LNCAP (cell line): ENCODE measurements at regions not wholly inside any gene's neighbourhood (a gene's known extent, or its start where the extent isn't known, plus 50 kb on each side); places are given as distances from the start of the nearest gene placed in this dataset.

ENCODE experiments used
- TF ChIP-seq, protein P1 (sequence below): fragments of 450-650 bp; IDR thresholded peaks from 2 replicates; pipeline ENCODE4 v1.5.1; 2017; ENCODE audit warnings: mild to moderate bottlenecking

DNA sequence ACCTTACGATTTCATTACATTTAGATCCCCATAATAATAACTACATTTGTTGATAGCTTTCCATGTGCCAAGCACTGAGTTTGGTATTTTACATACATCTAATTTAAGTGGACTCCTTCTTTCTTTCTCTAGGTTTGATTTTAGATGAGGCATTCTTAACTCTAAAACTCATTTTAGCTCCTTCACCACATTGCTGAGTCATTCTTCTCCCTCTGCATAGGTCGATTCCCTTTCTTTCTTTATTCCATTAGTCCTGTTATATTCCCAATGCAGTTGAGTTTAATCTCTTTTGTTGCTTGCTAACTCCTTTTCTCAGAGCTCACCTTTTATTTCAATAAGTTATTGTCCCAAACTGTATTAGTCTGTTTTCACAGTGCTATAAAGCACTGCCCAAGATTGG, 329.8 kb downstream of the TAF11L14 start:
- TF ChIP-seq, protein P1, sequence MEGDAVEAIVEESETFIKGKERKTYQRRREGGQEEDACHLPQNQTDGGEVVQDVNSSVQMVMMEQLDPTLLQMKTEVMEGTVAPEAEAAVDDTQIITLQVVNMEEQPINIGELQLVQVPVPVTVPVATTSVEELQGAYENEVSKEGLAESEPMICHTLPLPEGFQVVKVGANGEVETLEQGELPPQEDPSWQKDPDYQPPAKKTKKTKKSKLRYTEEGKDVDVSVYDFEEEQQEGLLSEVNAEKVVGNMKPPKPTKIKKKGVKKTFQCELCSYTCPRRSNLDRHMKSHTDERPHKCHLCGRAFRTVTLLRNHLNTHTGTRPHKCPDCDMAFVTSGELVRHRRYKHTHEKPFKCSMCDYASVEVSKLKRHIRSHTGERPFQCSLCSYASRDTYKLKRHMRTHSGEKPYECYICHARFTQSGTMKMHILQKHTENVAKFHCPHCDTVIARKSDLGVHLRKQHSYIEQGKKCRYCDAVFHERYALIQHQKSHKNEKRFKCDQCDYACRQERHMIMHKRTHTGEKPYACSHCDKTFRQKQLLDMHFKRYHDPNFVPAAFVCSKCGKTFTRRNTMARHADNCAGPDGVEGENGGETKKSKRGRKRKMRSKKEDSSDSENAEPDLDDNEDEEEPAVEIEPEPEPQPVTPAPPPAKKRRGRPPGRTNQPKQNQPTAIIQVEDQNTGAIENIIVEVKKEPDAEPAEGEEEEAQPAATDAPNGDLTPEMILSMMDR, result no peak

DNA sequence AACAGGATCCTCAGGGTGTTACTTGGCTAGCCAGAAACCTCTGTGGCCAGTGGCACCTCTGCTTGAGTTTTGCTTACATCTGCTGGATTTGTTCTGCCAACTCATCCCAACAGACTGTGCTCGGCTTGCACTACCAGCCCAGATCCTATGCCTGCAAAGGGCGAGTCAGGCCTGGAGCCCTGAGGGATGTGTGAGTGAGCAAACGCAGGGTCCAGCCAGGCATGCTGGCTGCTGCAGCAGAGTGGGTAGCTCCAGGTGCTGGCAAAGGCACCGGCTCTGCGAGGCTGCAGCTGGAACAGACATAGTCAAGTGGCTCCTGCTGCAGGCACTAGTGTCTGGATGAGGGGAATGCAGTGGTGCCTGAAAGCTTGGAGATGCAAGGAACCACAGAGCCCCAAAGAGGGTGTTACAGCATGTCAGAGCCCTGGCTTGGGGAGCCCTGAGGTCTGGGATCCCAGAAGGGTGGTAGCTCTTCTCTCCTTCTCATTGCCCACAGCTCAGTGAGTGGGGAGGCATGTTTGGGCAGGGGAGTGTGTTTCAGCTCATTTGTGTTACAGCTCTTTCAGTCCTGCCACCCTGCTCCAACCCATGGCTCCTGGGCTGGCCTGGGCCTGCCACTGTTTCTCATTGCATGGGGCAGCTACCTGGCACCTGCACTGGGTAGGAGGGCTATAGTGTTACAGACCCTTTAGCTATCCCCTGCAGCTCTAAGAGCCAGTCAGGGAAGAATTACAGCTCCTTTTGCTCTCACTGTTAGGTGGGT, 332.6 kb downstream of the TAF11L14 start:
- TF ChIP-seq, protein P1, result no peak

DNA sequence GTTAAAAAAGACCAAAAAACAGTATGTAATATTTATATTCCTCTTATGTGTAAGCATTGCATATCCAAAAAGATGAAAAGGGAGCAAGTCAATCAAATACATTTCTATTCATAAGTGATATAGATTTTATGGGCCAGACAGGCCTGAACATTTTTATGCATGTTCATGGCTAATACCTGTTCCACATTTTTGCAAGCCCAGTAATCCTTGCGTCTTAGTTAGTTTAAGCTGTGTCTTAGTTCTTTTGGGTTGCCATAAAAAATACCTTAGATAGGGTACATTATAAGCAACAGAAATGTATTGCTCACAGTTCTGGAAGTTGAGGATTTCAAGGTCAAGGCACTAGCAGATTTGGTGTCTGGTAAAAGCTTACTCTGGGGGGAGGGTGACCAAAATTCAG, 342.1 kb downstream of the TAF11L14 start:
- TF ChIP-seq, protein P1, result no peak

DNA sequence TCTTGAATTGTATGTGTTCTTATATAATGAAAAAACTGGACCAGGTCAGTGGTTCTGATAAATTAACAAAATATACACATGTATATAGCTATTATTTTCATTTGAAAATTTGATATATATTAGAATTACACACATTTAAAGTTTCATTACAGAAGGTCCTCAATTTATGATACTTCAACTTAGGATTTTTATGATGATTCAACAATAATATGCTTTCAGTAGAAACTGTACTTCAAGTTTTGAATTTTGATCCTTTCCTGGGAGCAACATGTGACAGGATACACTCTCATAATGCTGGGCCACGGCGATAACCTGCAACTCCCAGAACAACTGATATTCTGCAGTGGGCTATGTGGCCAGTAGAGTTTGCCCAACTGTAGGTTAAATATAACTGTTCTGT, 344.7 kb downstream of the TAF11L14 start:
- TF ChIP-seq, protein P1, result no peak

DNA sequence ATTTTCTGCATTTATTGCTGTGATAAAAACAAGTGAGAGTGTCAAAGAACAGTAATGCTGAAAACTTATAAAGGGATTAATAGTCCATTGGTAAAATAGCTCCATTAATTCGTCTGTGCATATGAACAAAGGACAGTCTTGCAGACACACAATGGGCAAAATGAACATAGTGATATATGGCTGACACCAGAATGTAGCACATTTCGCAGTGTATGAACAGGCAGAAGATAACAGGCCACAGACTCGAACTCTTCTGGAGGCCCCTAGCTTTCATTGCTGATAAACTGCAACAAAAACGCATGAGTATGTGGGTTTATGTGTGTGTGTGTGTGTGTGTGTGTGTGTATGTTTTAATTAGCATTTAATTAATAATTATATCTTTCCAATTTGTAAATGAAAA, 354.8 kb downstream of the TAF11L14 start:
- TF ChIP-seq, protein P1, result no peak

DNA sequence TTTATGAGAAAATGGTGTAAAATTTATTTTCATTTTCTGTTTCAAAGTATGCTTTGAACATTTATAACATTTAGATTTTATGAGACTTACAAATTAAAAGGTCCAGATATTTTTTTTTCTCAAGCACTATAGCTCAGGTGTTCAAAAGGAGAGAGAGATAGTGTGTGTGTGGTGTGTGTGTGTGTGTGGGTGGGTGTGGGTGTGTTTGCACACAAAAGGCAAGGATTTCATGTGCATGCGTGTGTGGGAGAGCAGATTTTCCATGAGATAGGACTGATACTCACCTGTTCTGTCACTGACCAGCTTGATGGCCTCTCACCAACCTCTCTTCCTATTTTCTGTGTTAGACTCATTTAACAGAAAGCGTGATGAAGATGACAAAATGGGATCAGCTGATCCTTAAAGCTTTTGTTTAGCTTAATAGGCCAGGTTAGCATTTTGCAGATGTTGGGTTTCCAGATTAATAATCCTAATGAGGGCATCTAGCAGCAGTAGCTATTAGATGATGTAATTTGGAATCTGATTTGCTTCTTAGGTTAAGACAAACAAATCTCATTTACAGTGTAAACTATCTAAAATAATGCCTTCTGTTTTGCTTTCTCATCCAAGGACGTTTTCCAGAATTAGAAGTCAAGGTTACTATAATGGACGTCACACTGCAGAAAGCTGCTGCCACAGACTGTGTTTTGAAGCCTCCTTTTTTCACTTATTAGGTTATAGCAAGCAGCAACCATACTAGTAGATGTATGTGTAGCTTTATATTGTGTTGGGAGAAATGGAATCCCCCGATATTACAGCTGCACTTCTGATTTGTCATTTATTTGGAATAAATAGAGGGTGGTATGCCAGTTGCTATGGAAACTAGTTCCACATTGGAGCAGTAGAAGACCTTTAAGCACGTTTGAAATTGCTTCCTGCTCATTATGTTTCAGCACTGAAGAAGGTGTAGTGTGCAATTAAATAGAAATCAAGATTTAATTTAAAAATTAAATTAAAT, 355.6 kb downstream of the TAF11L14 start:
- TF ChIP-seq, protein P1, result no peak

DNA sequence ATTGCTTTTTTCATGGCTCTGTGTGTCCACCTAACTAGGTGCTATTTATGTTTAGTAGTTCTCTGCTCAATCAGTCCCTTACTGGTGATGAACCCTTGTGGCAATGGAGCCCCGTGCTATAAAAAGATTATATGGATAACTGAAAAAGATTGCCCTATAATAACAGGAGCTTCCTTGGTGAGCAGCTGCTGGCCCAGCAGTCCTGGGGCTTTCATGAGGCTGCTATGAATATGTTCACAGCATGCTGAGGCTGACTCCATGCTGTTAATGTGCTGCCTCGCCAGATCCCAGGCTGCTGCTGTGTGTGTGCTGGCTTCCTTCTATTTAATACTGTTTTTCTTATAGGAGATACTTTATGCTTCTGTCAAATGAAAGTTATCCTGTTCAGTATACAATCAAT, 357.5 kb downstream of the TAF11L14 start:
- TF ChIP-seq, protein P1, result no peak
